Spleen (tissue), 7 donors: ENCODE measurements at regions not wholly inside any gene's neighbourhood (a gene's known extent, or its start where the extent isn't known, plus 50 kb on each side); places are given as distances from the start of the nearest gene placed in this dataset.

Experiments
- POLR2AphosphoS5 ChIP-seq, 3 donors: sonication (generic); formaldehyde crosslinking; IDR thresholded peaks; one replicate each; pipeline ENCODE4 v1.5.1; 2017; ENCODE audit warnings: antibody characterized with exemption in 3 of 3
- TF ChIP-seq, protein P1 (sequence below), 11 experiments: fragments of 200-600 bp in 7 of 11; fragments of 450-650 bp in 4 of 11; sonication (generic) in 4 of 11; IDR thresholded peaks in 8 of 11; conservative IDR thresholded peaks in 3 of 11; 1 replicate in 7 of 11; 2 replicates in 4 of 11; pipeline versions ENCODE4 v1.4.0 to v1.8.0; 2016 to 2021; ENCODE audit warnings: antibody characterized with exemption in 11 of 11, inconsistent platforms in 4 of 11, mild to moderate bottlenecking in 1 of 11
- donor health status: DM: no; HTN: no; CAD: no; lungs with moderate emphysema.
- donor health status: DM: no; HTN: no; CAD: no.
- donor health status: DM: no; HTN: no; CAD: no.

DNA sequence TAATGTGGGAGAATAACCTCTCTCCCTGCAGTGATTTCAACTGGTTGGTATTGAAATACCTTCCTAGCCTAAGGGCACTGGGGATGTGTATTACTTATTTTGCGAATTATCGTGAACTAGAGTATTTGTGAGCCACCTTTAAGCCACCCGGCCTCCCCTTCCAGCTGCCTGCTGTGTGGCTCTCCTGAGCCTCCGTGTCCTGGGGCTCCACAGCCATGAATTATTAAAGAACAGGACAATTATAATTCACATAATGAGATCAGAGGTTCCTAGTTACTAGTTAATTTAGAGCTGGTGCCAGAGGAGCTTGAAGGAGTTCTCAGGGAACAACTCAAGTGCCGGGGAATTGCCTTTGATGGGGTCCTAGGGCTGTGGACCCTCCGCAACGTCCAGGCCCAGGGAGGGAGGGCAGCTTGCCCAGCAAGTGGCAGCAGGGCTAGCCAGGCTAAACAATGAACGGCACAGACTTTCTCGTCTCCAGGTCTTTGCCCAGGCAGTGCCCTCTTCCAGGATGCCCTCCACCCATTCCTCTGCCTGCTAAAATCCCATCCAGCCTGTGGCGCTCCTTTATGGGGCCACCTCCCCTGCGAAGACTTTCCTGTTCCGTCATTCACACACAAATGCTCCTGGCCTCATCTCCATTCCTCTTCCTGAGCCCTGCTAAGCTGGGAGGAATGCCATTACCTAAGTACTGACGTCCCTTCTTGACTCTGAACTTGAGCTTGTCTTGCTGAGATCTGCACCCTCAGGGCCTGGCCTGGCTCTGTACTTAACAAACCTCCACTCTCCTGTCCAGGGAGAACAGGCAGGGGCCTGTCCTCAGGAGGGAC lies 91.5 kb downstream of the RTL6 start:
- TF ChIP-seq, protein P1, sequence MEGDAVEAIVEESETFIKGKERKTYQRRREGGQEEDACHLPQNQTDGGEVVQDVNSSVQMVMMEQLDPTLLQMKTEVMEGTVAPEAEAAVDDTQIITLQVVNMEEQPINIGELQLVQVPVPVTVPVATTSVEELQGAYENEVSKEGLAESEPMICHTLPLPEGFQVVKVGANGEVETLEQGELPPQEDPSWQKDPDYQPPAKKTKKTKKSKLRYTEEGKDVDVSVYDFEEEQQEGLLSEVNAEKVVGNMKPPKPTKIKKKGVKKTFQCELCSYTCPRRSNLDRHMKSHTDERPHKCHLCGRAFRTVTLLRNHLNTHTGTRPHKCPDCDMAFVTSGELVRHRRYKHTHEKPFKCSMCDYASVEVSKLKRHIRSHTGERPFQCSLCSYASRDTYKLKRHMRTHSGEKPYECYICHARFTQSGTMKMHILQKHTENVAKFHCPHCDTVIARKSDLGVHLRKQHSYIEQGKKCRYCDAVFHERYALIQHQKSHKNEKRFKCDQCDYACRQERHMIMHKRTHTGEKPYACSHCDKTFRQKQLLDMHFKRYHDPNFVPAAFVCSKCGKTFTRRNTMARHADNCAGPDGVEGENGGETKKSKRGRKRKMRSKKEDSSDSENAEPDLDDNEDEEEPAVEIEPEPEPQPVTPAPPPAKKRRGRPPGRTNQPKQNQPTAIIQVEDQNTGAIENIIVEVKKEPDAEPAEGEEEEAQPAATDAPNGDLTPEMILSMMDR (IDR thresholded peaks at IDR 0.05 in 8 of 11, conservative IDR thresholded peaks at IDR 0.05 in 3 of 11): no peak
- no peak for TF ChIP-seq POLR2AphosphoS5 (IDR thresholded peaks at IDR 0.05)
